ENCODE measurements at regions not wholly inside any gene's neighbourhood (a gene's known extent, or its start where the extent isn't known, plus 50 kb on each side); places are given as distances from the start of the nearest gene placed in this dataset.
"Not testable (repeated sequence)": the region's sequence is repeated elsewhere in the genome, so short reads cannot be mapped to it uniquely, and the experiment has no call there.

- DNase-seq (ENCODE audit: low read depth in 2 of 2): no peak
Measured at GRCh38 chr3:20334842-20335241, 148.8 kb upstream of the SGO1 start.

DNA sequence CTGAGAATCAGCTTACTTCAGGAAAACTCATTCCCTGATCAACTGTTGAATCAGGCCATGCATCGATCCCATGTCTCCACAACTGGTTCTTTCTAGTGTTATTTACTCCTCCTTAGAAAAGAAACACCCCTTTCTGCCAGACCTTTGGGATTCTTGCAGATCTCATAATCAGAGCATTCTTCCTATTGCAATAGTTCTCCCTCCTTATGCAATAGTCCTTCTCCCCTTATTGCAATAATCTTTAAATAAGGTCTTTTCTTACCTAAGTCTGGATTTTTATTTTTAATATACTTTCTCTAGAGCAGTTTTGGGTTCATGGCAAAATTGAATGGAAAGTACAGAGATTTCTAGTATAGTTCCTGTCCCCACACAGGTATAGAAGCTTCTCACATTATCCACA lies 141.9 kb upstream of the SGO1 start:
- DNase-seq (ENCODE audit: low read depth in 2 of 2): no peak

GRCh38 chr3:20326541-20326940 lies 140.5 kb upstream of the SGO1 start:
- no peak for DNase-seq (ENCODE audit: low read depth in 2 of 2)

- no peak for DNase-seq (ENCODE audit: low read depth in 2 of 2)
Measured at GRCh38 chr3:20325563-20325962, 139.6 kb upstream of the SGO1 start.

- DNase-seq (ENCODE audit: low read depth in 2 of 2): no peak
Measured at GRCh38 chr3:20324664-20325478, 138.9 kb upstream of the SGO1 start.

GRCh38 chr3:20323307-20323927 lies 137.4 kb upstream of the SGO1 start:
- no peak for DNase-seq (ENCODE audit: low read depth in 2 of 2)

- DNase-seq (ENCODE audit: low read depth in 2 of 2): no peak
Measured at GRCh38 chr3:20322085-20322484, 136.1 kb upstream of the SGO1 start.

- no peak for DNase-seq (ENCODE audit: low read depth in 2 of 2)
Measured at GRCh38 chr3:20321391-20322047, 135.5 kb upstream of the SGO1 start.

GRCh38 chr3:20320489-20320888 lies 134.5 kb upstream of the SGO1 start:
- no peak for DNase-seq (ENCODE audit: low read depth in 2 of 2)

DNA sequence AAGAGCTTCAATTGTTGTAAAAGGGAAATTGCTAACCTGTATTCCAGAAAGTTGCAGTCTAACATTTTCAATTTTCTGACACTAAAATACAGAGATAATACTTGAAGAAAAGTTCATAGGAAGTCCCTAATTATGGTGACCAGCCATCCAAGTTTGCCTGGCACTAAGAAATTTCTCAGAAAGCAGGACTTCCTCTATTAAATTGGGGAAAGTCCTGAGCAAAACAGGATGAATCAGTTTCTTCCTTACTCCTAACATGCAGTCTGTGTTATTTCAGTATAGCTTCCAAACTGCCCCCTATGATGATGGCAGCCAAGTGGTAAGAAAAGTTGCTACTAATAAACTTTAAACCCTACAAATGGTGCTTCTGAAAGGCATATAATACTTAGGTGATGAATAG lies 133.5 kb upstream of the SGO1 start:
- no peak for DNase-seq (ENCODE audit: low read depth in 2 of 2)

GRCh38 chr3:20317616-20318015 lies 131.6 kb upstream of the SGO1 start:
- DNase-seq (ENCODE audit: low read depth in 2 of 2): no peak

GRCh38 chr3:20316238-20316637 lies 130.2 kb upstream of the SGO1 start:
- no peak for DNase-seq (ENCODE audit: low read depth in 2 of 2)

DNA sequence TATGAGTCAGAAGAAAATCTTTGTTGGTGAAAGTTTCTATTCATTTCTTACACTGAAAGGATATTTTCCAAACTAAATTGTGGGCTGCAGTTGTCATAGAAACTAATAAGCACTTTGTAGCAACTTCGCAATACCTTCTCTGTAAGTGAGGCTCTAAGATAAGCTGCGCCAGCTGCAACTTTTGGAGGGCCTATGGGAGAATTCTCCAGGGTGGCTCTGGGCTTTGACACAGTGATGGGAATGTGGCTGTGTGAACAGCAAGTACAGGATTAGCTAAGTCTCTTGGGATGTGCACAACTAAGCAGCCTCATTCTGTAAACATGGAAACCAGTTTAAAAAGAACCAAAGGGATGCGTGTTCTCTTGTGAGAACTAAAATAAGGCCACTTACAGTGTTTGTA lies 124.6 kb upstream of the SGO1 start:
- DNase-seq (ENCODE audit: low read depth in 2 of 2): no peak

GRCh38 chr3:20307383-20307782 lies 121.4 kb upstream of the SGO1 start:
- no peak for DNase-seq (ENCODE audit: low read depth in 2 of 2)

GRCh38 chr3:20305647-20306046 lies 119.6 kb upstream of the SGO1 start:
- no peak for DNase-seq (ENCODE audit: low read depth in 2 of 2)

DNA sequence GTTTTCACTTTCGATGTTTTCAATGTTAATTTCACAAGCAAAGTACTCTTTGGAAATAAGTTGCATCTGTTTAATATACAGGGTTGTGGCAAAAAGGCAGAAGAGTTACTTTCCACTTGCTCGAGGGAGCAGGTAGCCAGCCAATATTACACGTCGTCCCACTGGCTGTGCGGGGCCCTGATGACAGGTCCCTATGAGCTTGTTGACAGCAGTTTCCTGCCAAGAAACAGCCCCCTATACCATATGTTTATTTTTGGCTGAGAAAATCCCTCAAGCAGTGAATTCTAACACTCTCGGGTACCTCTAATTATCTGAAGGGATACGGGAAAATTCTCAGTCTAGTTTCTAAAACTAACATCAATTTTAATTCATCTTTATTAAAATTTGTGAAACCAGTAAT lies 116.8 kb upstream of the SGO1 start:
- DNase-seq (ENCODE audit: low read depth in 2 of 2): no peak

GRCh38 chr3:20288050-20288449 lies 102.0 kb upstream of the SGO1 start:
- no peak for DNase-seq (ENCODE audit: low read depth in 2 of 2)

DNA sequence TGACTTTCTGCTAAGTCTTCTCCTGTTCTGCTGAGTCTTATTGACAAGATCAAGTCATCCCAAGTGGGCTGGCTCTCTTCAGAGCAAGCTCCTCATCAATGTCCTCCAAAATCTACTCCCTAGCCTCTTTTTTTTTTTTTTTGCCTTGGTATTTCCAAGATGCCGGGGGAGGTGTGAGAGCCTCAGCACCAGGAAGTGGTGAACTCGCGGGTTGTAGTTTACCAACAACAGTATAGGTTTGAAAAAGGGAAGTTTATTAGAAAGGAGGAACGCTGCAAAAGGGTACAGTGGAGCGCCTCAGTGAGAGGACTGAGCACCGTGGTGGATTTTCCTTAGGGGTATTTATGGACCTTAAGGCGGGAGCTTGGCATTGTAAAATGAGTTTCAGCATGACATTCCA lies 94.3 kb upstream of the SGO1 start:
- no peak for DNase-seq (ENCODE audit: low read depth in 2 of 2)

DNA sequence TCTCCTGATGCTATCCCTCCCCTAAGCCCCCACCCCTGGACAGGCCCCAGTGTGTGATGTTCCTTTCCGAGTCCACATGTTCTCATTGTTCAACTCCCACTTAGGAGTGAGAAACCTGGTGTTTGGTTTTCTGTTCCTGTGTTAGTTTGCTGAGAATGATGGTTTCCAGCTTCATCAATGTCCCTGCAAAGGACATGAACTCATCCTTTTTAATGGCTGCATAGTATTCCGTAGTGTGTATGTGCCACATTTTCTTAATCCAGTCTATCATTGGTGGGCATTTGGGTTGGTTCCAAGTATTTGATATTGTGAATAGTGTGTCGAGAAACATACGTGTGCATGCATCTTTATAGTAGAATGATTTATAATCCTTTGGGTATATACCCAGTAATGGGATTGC lies 80.0 kb upstream of the SGO1 start:
- DNase-seq (ENCODE audit: low read depth in 2 of 2): not testable (repeated sequence)

GRCh38 chr3:20264900-20265567 lies 79.0 kb upstream of the SGO1 start:
- DNase-seq (ENCODE audit: low read depth in 2 of 2): no peak

DNA sequence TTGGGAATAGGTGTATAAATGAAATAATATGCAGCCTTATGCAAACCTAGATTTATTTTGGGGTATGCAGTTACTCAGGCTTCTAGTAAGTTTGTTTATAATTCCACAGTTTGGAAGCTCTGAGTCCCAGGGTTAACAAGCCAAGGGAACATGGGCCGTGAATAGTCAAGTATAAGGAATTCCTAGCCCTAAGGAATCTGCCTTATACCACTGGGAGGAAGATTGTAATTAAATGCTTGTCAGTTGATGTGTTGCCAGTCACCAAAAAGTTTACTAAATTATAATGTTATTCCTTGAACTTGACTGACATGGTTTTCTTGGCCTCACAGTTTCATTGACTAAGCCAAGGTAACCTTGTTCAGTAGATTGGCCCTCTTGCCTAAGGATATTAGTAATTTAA lies 72.4 kb upstream of the SGO1 start:
- DNase-seq (ENCODE audit: low read depth in 2 of 2): no peak

- no peak for DNase-seq (ENCODE audit: low read depth in 2 of 2)
Measured at GRCh38 chr3:20256144-20256543, 70.1 kb upstream of the SGO1 start.

Data from fibroblast of skin of left quadriceps (primary cell).